ENCODE measurements at regions not wholly inside any gene's neighbourhood (a gene's known extent, or its start where the extent isn't known, plus 50 kb on each side); places are given as distances from the start of the nearest gene placed in this dataset.

- TF ChIP-seq ZNF174 (CRISPR knock-in tag; IDR thresholded peaks at IDR 0.05) = no peak
- TF ChIP-seq MAX (CRISPR knock-in tag; IDR thresholded peaks at IDR 0.05) = no peak
- TF ChIP-seq ZFP30 (CRISPR knock-in tag; IDR thresholded peaks at IDR 0.05; ENCODE audit: borderline replicate concordance) = no peak
- TF ChIP-seq TEAD4 (IDR thresholded peaks at IDR 0.05; ENCODE audit: low read length) = no peak
- TF ChIP-seq TEAD4 (CRISPR knock-in tag; IDR thresholded peaks at IDR 0.05; ENCODE audit: borderline replicate concordance) = no peak
- no peak for TF ChIP-seq GATA2 (CRISPR knock-in tag; IDR thresholded peaks at IDR 0.05)
- TF ChIP-seq STAT5B (CRISPR knock-in tag; IDR thresholded peaks at IDR 0.05) = no peak
- TF ChIP-seq HNRNPUL1 (IDR thresholded peaks at IDR 0.05; ENCODE audit: low read length) = no peak
Observed at GRCh38 chr15:25092661-25093060, 137.9 kb downstream of the SNRPN start.
